C4-2B (cell line): ENCODE measurements at regions not wholly inside any gene's neighbourhood (a gene's known extent, or its start where the extent isn't known, plus 50 kb on each side); places are given as distances from the start of the nearest gene placed in this dataset.

Experiments used
- H3K27ac ChIP-seq: fragments of 450-650 bp; 2 replicates; pipeline ENCODE4 v1.5.1; 2017
- CTCF ChIP-seq: fragments of 450-650 bp; conservative IDR thresholded peaks from 2 replicates; pipeline ENCODE4 v1.5.1; 2017; ENCODE audit warnings: mild to moderate bottlenecking
- ZFX ChIP-seq: fragments of 450-650 bp; IDR thresholded peaks from 2 replicates; pipeline ENCODE4 v1.6.1; 2017

DNA sequence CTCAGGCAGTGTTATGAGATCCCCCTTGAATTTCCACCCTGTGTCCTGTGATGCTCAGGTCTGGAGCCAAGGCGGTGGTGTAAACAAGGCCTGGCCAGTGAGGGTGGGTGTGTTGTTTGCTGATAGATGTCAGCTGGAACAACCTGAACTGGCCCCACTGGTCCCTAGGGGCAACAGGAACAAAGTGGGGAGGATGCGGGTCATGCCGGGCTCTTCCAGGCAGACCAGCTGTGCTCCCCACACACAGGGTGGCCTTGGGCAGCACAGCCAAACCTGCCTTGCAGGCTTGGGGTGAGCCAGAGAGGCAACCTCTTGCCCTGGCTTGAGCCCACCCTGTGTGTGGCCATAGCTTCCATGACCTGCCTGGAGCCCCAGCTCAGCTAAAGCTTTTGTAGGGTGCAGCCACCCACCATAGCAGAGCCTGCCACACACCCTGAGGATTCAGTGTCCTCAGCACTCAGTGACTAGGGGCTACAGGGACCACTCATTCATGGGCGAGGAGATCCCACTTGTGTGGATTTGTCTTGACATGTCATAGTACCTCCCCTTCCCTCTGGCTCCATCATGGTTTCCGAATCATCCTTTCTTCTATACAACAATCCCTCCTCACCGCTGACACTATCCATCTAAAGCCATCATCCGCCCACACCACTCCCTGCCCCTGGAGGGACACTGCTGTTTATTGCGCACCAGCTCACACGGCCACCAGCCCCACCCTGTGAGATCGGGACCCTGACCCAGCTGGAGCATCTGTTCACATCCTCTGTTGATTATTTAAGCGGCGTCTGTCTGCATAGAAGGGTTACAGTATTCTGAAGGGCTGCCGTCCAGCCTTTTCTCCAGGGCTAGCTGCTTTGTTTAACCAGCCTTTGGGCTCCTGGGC is 268.8 kb downstream of the CYP26B1 start:
- TF ChIP-seq ZFX (no peak), CTCF (no peak)
- no peak overlapping the region for H3K27ac ChIP-seq

- H3K27ac ChIP-seq: no peak overlapping the region
- no peak for TF ChIP-seq CTCF
- no peak for TF ChIP-seq ZFX
These were observed 270.0 kb downstream of the CYP26B1 start for GRCh38 chr2:71877636-71878035.

DNA sequence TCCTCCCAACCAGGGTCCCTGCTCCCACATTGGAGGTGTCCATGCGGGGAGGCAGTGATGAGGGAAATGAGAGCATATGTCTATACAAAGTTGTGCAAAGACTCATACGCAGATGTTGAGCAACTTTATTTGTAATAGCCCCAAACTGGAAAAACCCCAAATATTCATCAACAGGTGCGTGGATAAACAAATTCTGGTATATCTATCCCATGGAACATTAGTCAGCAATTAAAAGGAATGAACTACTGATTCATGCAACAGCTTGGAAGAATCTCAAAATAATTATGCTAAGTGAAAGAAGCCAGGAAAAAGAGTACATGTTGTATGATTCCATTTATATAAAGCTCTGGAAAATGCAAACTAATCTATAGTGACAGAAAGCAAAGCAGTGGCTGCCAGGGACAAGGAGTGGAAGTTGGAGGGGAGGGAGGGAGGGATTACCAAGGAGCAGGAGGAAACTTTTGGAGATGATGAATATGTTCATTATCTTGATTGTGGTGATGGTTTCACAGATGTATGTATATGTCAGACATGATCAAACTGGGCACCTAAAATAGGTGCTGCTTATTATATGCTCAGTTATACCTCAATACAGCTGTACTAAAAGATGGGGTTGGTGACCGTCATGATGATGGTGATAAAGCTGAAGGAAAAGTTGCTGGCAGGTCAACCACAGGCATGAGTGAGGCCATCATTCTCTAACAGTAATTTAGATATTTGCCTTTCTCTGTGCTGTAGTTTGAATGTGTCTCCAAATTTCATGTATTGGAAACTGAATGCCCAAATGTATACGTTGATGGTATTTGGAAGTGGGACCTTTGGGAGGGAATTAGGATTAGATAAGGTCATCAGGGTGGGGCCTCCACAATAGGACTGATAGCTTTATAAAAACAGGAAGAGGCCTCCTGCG is 270.9 kb downstream of the CYP26B1 start:
- no peak overlapping the region for H3K27ac ChIP-seq
- TF ChIP-seq ZFX (no peak), CTCF (no peak)

GRCh38 chr2:71872466-71873051 is 275.1 kb downstream of the CYP26B1 start:
- TF ChIP-seq CTCF: no peak
- TF ChIP-seq ZFX: no peak
- no peak overlapping the region for H3K27ac ChIP-seq

DNA sequence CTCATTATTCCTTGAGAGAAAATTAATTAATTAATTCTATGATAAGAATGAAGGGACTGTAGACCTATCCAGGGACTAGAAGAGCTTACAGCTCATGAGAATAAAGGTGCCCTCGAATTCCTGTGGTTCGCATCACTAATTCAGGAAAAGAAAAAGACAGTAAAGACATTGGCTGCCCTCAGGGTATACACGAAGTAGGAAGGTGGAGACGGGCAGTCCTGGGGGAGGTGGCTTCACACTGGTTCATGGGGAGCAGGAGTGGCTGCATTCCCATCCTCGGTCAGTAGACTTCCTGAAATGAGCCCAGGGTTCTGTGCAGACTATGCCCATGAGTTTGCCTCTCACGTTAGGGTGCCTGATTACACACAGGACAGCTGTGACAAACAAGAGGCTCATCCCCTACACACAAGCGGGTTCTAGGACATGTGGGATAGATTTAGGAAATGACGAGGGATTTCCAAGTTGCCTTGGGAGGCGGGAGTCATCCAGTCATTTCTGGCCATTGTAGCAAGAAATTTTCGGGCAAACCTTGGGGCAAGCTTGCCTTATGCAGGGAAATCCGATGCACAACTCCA is 282.2 kb downstream of the CYP26B1 start:
- no peak for TF ChIP-seq CTCF
- no peak for TF ChIP-seq ZFX
- no peak overlapping the region for H3K27ac ChIP-seq

DNA sequence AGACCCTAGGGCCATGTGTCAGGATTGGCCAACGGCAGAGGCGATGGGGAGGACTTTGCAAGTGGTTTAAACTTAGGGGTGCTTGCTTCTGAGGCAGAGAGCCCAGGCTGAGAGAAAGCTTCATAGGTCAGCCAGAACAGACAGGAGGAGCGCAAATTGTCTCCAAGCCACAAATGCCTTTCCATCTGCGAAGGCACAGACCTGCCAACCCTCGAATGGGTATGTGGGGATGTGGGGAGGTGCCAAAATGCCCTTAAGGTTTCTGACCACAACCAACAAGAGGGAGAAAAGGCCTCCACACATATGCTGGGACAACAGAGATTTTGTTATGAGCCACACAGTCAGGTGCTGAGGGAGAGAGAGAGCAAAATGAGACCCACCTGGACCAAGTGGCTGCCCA is 283.6 kb downstream of the CYP26B1 start:
- TF ChIP-seq CTCF (no peak), ZFX (no peak)
- H3K27ac ChIP-seq: no peak overlapping the region
